Adrenal gland (tissue), 5 donors: ENCODE measurements at regions not wholly inside any gene's neighbourhood (a gene's known extent, or its start where the extent isn't known, plus 50 kb on each side); places are given as distances from the start of the nearest gene placed in this dataset.

ENCODE experiments used
- CTCF ChIP-seq, 6 experiments: fragments of 450-650 bp in 4 of 6; fragments of 200-600 bp in 2 of 6; sonication (generic) in 1 of 6; IDR thresholded peaks; 1 replicate in 5 of 6; 2 replicates in 1 of 6; pipeline versions ENCODE4 v1.5.1 to v1.8.0; 2016 to 2021; ENCODE audit warnings: antibody characterized with exemption in 6 of 6, mild to moderate bottlenecking in 2 of 6, moderate library complexity in 1 of 6
- POLR2A ChIP-seq, 2 donors: fragments of 450-650 bp; IDR thresholded peaks; one replicate each; pipeline ENCODE4 v1.6.1; 2017; ENCODE audit warnings: antibody characterized with exemption in 2 of 2, mild to moderate bottlenecking in 2 of 2, moderate library complexity in 1 of 2
- donor health status: DM: no; HTN: no; CAD: no.

GRCh38 chr3:5068531-5069050, 53.5 kb upstream of the ARL8B start:
- TF ChIP-seq CTCF (IDR thresholded peaks at IDR 0.05) (no peak), POLR2A (IDR thresholded peaks at IDR 0.05) (no peak)
